ENCODE measurements at regions not wholly inside any gene's neighbourhood (a gene's known extent, or its start where the extent isn't known, plus 50 kb on each side); places are given as distances from the start of the nearest gene placed in this dataset.

GRCh38 chr9:135320331-135320730 lies 159.3 kb upstream of the PPP1R26 start:
- Histone ChIP-seq H3K9me2 (ENCODE audit: insufficient read depth, low read length) (no peaks in the 10 kb centered on the region), H3K27ac (ENCODE audit: low read length) (no peak overlapping the region), H2AFZ (ENCODE audit: low read depth, low read length) (no peak overlapping the region), H4K20me1 (ENCODE audit: insufficient read depth) (no peaks in the 10 kb centered on the region), H3K27me3 (ENCODE audit: insufficient read depth, low read depth, low read length) (no peaks in the 10 kb centered on the region), H3K9me3 (ENCODE audit: low read length) (no peaks in the 10 kb centered on the region), H3K4me2 (ENCODE audit: low read length) (no peak overlapping the region), H3K79me2 (replicated peaks; ENCODE audit: insufficient read depth, low read length) (no peaks in the 10 kb centered on the region), H3K4me3 (ENCODE audit: low read length) (no peak overlapping the region), H3K36me3 (ENCODE audit: insufficient read depth, low read length) (no peaks in the 10 kb centered on the region), H3K9ac (ENCODE audit: low read length) (no peak overlapping the region), H3F3A (ENCODE audit: insufficient read depth, low read length, poor library complexity, severe bottlenecking) (no peaks in the 10 kb centered on the region)
- TF ChIP-seq TAF1 (IDR thresholded peaks at IDR 0.05; ENCODE audit: low read depth) (no peak), RAD21 (conservative IDR thresholded peaks at IDR 0.05) (no peak), MXI1 (conservative IDR thresholded peaks at IDR 0.05; ENCODE audit: poor library complexity, severe bottlenecking) (no peak)

- Histone ChIP-seq H3K27me3 (ENCODE audit: insufficient read depth, low read depth, low read length) (no peaks in the 10 kb centered on the region), H3K36me3 (ENCODE audit: insufficient read depth, low read length) (no peaks in the 10 kb centered on the region), H4K20me1 (ENCODE audit: insufficient read depth) (no peaks in the 10 kb centered on the region), H3K4me3 (ENCODE audit: low read length) (no peak overlapping the region), H3K4me2 (ENCODE audit: low read length) (no peak overlapping the region), H3K27ac (ENCODE audit: low read length) (no peak overlapping the region), H3F3A (ENCODE audit: insufficient read depth, low read length, poor library complexity, severe bottlenecking) (no peaks in the 10 kb centered on the region), H3K9ac (ENCODE audit: low read length) (no peak overlapping the region), H2AFZ (ENCODE audit: low read depth, low read length) (no peak overlapping the region), H3K79me2 (replicated peaks; ENCODE audit: insufficient read depth, low read length) (no peaks in the 10 kb centered on the region), H3K9me2 (ENCODE audit: insufficient read depth, low read length) (no peaks in the 10 kb centered on the region), H3K9me3 (ENCODE audit: low read length) (no peaks in the 10 kb centered on the region)
- TF ChIP-seq EZH2 (IDR thresholded peaks at IDR 0.05; ENCODE audit: borderline replicate concordance, insufficient read depth, low read length, poor library complexity, severe bottlenecking) (no peak), SMC3 (conservative IDR thresholded peaks at IDR 0.05; ENCODE audit: poor library complexity) (no peak), MXI1 (conservative IDR thresholded peaks at IDR 0.05; ENCODE audit: poor library complexity, severe bottlenecking) (no peak), REST (IDR thresholded peaks at IDR 0.05; ENCODE audit: borderline replicate concordance) (no peak), TAF1 (IDR thresholded peaks at IDR 0.05; ENCODE audit: low read depth) (no peak), EP300 (conservative IDR thresholded peaks at IDR 0.05; ENCODE audit: poor library complexity, severe bottlenecking) (no peak), RAD21 (conservative IDR thresholded peaks at IDR 0.05) (no peak), POLR2AphosphoS5 (IDR thresholded peaks at IDR 0.05) (no peak), CTCF (IDR thresholded peaks at IDR 0.05; ENCODE audit: poor library complexity, severe bottlenecking) (no peak)
Observed at GRCh38 chr9:135320943-135321342, 158.6 kb upstream of the PPP1R26 start.

- TF ChIP-seq MXI1 (conservative IDR thresholded peaks at IDR 0.05; ENCODE audit: poor library complexity, severe bottlenecking) = no peak
- TF ChIP-seq SMC3 (conservative IDR thresholded peaks at IDR 0.05; ENCODE audit: poor library complexity) = no peak
- TF ChIP-seq POLR2AphosphoS5 (IDR thresholded peaks at IDR 0.05) = no peak
- no peak for TF ChIP-seq RAD21 (conservative IDR thresholded peaks at IDR 0.05)
- TF ChIP-seq TAF1 (IDR thresholded peaks at IDR 0.05; ENCODE audit: low read depth) = no peak
- no peak for TF ChIP-seq CTCF (IDR thresholded peaks at IDR 0.05; ENCODE audit: poor library complexity, severe bottlenecking)
- no peak for TF ChIP-seq REST (IDR thresholded peaks at IDR 0.05; ENCODE audit: borderline replicate concordance)
- no peak for TF ChIP-seq EZH2 (IDR thresholded peaks at IDR 0.05; ENCODE audit: borderline replicate concordance, insufficient read depth, low read length, poor library complexity, severe bottlenecking)
- no peak for TF ChIP-seq EP300 (conservative IDR thresholded peaks at IDR 0.05; ENCODE audit: poor library complexity, severe bottlenecking)
- no peak overlapping the region for H3K4me2 ChIP-seq (ENCODE audit: low read length)
Observed at GRCh38 chr9:135321580-135321979, 158.0 kb upstream of the PPP1R26 start.

More at GRCh38 chr9:135321580-135321979, 158.0 kb upstream of the PPP1R26 start:
- Histone ChIP-seq H3K27ac (ENCODE audit: low read length) (no peak overlapping the region), H3K4me3 (ENCODE audit: low read length) (no peak overlapping the region), H3K9me3 (ENCODE audit: low read length) (no peaks in the 10 kb centered on the region), H3K9ac (ENCODE audit: low read length) (no peak overlapping the region), H3K36me3 (ENCODE audit: insufficient read depth, low read length) (no peaks in the 10 kb centered on the region), H3K9me2 (ENCODE audit: insufficient read depth, low read length) (no peaks in the 10 kb centered on the region), H3K79me2 (replicated peaks; ENCODE audit: insufficient read depth, low read length) (no peaks in the 10 kb centered on the region), H3F3A (ENCODE audit: insufficient read depth, low read length, poor library complexity, severe bottlenecking) (no peaks in the 10 kb centered on the region), H2AFZ (ENCODE audit: low read depth, low read length) (no peak overlapping the region), H3K27me3 (ENCODE audit: insufficient read depth, low read depth, low read length) (no peaks in the 10 kb centered on the region), H4K20me1 (ENCODE audit: insufficient read depth) (no peaks in the 10 kb centered on the region)
